ENCODE measurements at regions not wholly inside any gene's neighbourhood (a gene's known extent, or its start where the extent isn't known, plus 50 kb on each side); places are given as distances from the start of the nearest gene placed in this dataset.

DNA sequence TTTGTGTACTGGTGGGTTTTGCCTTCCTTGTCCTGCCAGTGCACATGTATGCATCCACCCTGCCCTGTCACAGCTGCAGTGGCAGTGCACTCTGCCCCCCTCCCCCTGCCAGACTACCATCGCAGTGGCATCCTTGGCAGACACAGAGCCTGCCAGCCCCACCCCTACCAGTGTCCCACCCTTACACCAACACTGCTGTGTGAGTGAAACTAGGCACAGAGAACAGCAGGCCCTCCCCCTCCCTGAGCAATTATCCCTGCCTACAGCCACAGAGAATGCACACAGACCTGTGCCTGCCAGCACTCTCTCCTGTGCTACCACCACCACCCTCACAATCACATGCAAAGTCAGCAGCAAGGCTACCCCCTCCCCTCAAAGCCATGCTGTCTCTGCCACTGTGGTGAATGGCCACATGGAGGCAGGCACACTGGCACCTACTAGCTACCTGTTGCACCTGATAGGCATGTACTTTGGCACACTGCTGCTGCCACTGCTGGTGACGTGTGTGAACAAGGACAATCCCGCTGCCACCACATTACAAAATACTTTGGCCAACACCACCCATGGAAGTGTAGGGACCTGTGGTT, 239.8 kb downstream of the CALCRL start:
- Histone ChIP-seq H3K27ac (no peak overlapping the region), H3K4me3 (no peak overlapping the region), H3K4me1 (no peaks in the 10 kb centered on the region), H3K27me3 (no peaks in the 10 kb centered on the region), H3K9me3 (no peaks in the 10 kb centered on the region), H3K36me3 (replicated peaks in 1 of 2; ENCODE audit: insufficient read depth in 1 of 2, low read depth in 2 of 2) (no peaks in the 10 kb centered on the region)
- DNase-seq (no peak), ATAC-seq (no peak)
- intact Hi-C loops (cut with DNase I) = no loop called here
- WGBS, 2 donors = 61 to 88% methylated on average over 3 of the region's 3 CpGs
- TF ChIP-seq POLR2A (IDR thresholded peaks at IDR 0.05) = no peak

DNA sequence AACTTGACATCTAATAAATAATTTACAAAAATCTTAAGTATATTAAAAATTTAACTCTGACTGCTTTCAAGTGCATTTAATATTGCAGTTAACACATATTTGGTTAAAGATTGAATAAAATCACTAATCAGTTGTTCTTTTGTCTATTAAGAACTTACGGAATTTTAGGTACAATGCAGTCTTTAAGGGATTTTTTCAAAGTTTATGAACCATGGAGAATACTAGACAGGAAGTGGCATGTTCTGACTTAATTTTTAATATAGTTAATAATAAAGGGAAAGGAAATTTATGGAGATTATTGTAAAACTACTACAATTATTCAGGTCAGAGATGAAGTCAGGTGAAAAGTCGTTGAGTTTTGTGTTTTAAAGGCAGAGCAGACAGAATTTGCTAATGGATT, 240.9 kb downstream of the CALCRL start:
- no peak for DNase-seq
- H3K9me3 ChIP-seq = no peaks in the 10 kb centered on the region
- no peaks in the 10 kb centered on the region for H3K36me3 ChIP-seq (replicated peaks in 1 of 2; ENCODE audit: insufficient read depth in 1 of 2, low read depth in 2 of 2)
- no peaks in the 10 kb centered on the region for H3K27me3 ChIP-seq
- intact Hi-C loops (cut with DNase I) = no loop called here
- H3K4me1 ChIP-seq = no peaks in the 10 kb centered on the region
- TF ChIP-seq POLR2A (IDR thresholded peaks at IDR 0.05) = no peak
- TF ChIP-seq, protein P1, sequence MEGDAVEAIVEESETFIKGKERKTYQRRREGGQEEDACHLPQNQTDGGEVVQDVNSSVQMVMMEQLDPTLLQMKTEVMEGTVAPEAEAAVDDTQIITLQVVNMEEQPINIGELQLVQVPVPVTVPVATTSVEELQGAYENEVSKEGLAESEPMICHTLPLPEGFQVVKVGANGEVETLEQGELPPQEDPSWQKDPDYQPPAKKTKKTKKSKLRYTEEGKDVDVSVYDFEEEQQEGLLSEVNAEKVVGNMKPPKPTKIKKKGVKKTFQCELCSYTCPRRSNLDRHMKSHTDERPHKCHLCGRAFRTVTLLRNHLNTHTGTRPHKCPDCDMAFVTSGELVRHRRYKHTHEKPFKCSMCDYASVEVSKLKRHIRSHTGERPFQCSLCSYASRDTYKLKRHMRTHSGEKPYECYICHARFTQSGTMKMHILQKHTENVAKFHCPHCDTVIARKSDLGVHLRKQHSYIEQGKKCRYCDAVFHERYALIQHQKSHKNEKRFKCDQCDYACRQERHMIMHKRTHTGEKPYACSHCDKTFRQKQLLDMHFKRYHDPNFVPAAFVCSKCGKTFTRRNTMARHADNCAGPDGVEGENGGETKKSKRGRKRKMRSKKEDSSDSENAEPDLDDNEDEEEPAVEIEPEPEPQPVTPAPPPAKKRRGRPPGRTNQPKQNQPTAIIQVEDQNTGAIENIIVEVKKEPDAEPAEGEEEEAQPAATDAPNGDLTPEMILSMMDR (IDR thresholded peaks at IDR 0.05) = no peak
- no peak overlapping the region for H3K4me3 ChIP-seq
- whole genome bisulfite sequencing, 2 donors = 40 to 50% methylated on average over 2 of the region's 2 CpGs
- ATAC-seq = no peak
- H3K27ac ChIP-seq = no peak overlapping the region

DNA sequence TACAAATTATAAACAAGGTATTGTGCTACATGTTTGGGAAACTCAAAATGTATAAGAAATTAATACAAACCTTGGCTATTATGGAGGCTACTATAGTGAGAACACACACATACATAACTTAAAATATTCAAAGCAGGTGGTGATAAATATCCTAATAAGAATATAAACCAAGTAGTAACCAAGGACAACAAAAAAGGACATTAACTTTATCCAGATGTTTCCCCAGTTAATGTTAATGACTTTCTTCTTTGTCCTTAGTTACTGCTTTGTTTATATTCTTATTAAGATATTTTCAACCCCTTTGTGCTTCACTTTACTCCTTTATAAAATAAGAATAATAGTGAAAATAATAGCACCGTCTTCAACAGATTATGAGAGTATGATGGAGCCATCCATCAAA, 241.6 kb downstream of the CALCRL start:
- Histone ChIP-seq H3K4me1 (no peaks in the 10 kb centered on the region), H3K9me3 (no peaks in the 10 kb centered on the region), H3K27ac (no peak overlapping the region), H3K27me3 (no peaks in the 10 kb centered on the region), H3K36me3 (replicated peaks in 1 of 2; ENCODE audit: insufficient read depth in 1 of 2, low read depth in 2 of 2) (no peaks in the 10 kb centered on the region), H3K4me3 (no peak overlapping the region)
- 62 to 66% methylated on average over 1 of the region's 1 CpG for WGBS, 2 donors
- DNase-seq (no peak), ATAC-seq (no peak)
- no peak for TF ChIP-seq POLR2A (IDR thresholded peaks at IDR 0.05)
- TF ChIP-seq, protein P1 (IDR thresholded peaks at IDR 0.05) = no peak
- intact Hi-C loops (cut with DNase I) = no loop called here

DNA sequence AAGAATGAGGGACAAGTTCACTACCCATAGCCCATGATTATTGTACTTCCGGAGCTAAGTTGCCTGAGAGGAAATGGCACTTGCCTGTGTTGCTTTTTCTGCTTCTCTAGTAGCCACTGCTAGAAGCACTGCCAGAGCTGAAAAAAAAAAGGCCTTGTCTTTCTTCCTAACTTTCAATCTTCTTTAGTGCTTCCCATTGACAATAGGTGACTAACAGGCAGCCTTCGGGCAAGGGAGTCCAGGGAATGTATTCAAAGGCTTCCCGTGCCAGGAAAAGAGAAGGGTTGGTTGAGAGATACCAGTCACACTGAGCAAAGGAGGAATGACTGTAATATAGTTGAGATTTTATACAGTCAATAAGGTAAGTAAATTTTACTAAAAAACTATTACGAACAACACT, 242.0 kb downstream of the CALCRL start:
- DNase-seq = no peak
- Histone ChIP-seq H3K36me3 (replicated peaks in 1 of 2; ENCODE audit: insufficient read depth in 1 of 2, low read depth in 2 of 2) (no peaks in the 10 kb centered on the region), H3K4me3 (no peak overlapping the region), H3K27me3 (no peaks in the 10 kb centered on the region), H3K27ac (no peak overlapping the region), H3K4me1 (no peaks in the 10 kb centered on the region), H3K9me3 (no peaks in the 10 kb centered on the region)
- WGBS, 2 donors = 66 to 68% methylated on average over 4 of the region's 4 CpGs
- TF ChIP-seq POLR2A (IDR thresholded peaks at IDR 0.05) = no peak
- TF ChIP-seq, protein P1 (IDR thresholded peaks at IDR 0.05) = no peak
- ATAC-seq = no peak
- intact Hi-C loops (cut with DNase I) = no loop called here

DNA sequence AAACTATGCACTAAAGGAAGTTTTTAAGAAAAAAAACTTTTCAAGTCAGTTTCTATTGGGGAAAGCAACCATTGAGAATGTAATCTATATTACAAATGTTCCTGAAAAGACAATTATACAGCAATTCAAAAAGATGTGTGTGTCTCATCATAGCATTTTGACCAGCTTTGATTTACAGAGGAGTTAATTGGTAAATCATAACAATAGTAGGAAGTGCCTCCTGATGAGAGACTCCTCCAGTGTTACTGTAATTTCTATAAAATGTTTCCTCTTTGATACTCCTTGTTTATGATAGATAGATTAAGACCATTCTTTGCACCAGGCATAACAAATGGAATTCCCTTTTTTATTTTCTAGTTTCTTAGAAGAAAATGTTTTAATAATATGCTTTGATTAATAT, 249.9 kb downstream of the CALCRL start:
- Histone ChIP-seq H3K9me3 (no peaks in the 10 kb centered on the region), H3K27me3 (no peaks in the 10 kb centered on the region), H3K27ac (no peak overlapping the region), H3K4me3 (no peak overlapping the region), H3K36me3 (replicated peaks in 1 of 2; ENCODE audit: insufficient read depth in 1 of 2, low read depth in 2 of 2) (no peaks in the 10 kb centered on the region), H3K4me1 (no peaks in the 10 kb centered on the region)
- DNase-seq (no peak), ATAC-seq (no peak)
- no peak for TF ChIP-seq POLR2A (IDR thresholded peaks at IDR 0.05)
- TF ChIP-seq, protein P1 (IDR thresholded peaks at IDR 0.05) = no peak
- intact Hi-C loops (cut with DNase I) = no loop called here

Data from body of pancreas (tissue), 4 donors.